GM12873 (cell line): ENCODE measurements at regions not wholly inside any gene's neighbourhood (a gene's known extent, or its start where the extent isn't known, plus 50 kb on each side); places are given as distances from the start of the nearest gene placed in this dataset.

Source experiments
- CTCF ChIP-seq: IDR thresholded peaks from 2 replicates; pipeline ENCODE4 v1.5.1; 2012; ENCODE audit warnings: low read depth, mild to moderate bottlenecking, moderate library complexity, low read length, control low read depth; ENCODE audit not compliant: insufficient read depth; ENCODE audit errors: missing control alignments

DNA sequence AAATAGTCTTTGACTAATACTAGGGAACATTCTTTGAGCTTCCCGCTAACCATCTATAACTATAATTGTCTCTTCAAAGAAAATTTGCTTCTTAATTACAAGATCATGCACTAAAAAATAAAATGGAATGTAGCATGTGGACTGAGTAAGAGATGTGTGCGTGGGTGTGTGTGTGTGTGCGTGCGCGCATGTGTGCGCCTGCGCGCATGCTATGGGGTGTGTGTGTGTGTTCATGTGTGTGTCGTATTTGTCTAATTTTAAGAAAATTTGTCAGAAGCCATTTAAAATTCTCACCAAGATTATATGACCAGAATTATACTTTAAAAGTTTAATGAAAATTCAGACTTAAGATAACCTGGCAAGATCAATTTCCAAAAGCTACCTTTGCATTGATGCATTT, 593.0 kb downstream of the ACTL7B start:
- TF ChIP-seq CTCF = no peak

DNA sequence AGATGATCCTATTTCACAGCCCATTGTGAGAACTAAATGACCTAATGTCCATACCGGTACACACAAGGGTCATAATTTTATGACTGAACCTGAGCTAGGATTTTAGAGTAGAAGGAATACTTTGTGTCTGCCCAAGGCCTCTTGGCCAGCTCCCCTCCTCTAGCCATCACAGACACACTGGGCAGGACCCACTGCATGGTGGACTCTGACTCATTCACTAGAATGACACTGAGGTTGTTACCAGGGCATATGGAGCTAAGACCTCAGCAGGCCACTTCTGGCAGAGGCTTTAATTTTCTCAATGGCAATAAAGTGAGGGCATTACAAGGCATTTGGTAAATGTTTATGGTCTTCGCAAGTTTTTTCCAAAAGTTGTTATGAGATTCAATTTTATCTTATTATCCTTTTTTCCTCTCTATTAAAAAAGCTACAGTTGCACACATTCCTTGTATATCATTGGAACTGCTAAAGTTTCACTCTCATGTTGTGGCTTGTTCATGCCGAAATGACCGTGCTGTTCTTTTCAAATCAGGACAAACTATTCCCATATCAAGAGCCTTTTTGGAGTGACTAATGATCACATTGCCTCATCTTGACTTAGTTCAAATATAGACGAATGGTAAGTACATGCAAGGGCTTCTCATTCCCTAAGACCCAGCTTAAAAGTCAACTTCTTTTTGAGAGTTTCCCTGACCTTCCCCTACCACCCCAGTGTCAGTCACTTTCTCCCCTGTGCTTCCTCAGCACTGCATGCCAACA, 595.7 kb downstream of the ACTL7B start:
- no peak for TF ChIP-seq CTCF

GRCh38 chr9:108258640-108259039, 597.1 kb downstream of the ACTL7B start:
- no peak for TF ChIP-seq CTCF

DNA sequence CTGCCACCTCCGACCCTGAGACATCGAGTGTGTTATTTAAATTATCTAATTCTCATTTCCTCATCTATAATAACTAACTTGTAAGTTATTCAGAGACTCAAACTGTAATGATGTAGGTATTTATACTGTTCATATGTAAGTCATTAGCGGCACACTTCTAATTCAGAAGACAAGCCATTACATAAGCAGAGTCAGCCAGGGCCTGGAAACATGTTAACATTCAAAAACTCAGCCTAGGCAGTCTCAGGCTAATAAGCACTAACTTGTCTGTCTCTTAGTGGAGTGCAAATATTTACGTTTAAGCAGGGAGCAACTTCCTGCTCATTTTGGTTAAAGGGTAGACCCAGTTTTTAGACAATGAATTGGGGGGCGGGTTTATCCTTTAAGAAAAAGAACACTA, 598.4 kb downstream of the ACTL7B start:
- TF ChIP-seq CTCF = no peak

GRCh38 chr9:108254236-108254635, 601.5 kb downstream of the ACTL7B start:
- TF ChIP-seq CTCF = no peak

GRCh38 chr9:108245901-108246300, 609.9 kb downstream of the ACTL7B start:
- no peak for TF ChIP-seq CTCF

DNA sequence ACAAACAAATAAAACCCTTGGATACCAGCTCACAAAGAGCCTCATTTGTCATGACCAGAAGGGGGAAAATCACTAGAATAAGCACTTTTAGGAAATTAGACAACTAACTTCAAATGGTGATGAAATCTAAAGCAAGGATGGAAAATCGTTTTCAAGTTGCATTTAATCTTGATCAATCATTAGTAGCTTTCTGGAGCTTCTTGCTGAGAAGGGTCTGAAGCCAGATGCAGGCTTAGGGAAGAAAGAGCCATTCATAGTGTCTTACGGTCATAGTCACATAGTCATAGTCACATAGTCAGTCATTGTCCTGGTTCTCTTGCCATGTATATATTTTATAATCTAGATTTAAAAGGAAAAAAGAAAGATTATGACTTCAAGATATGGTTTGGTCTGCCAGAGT, 610.5 kb downstream of the ACTL7B start:
- TF ChIP-seq CTCF = no peak
